HL-60 (cell line): ENCODE measurements at regions not wholly inside any gene's neighbourhood (a gene's known extent, or its start where the extent isn't known, plus 50 kb on each side); places are given as distances from the start of the nearest gene placed in this dataset.
"Not testable (repeated sequence)": the region's sequence is repeated elsewhere in the genome, so short reads cannot be mapped to it uniquely, and the experiment has no call there.

Experiments used
- DNase-seq, 2 experiments: peaks; one replicate each; pipeline ENCODE4 v3.0.0-alpha.2; 2010 to 2020; ENCODE audit warnings: low read depth in 1 of 2, low spot score in 1 of 2
- H3K27ac ChIP-seq: fragments of 250-450 bp; sonication (Bioruptor Pico); replicated peaks from 2 replicates; pipeline ENCODE4 v1.5.1; 2020; ENCODE audit warnings: mild to moderate bottlenecking, moderate library complexity
- H3K27me3 ChIP-seq: fragments of 250-450 bp; sonication (Bioruptor Pico); 2 replicates; pipeline ENCODE4 v1.5.1; 2021; ENCODE audit warnings: mild to moderate bottlenecking, moderate library complexity; ENCODE audit not compliant: insufficient read depth, poor library complexity, severe bottlenecking
- H3K4me3 ChIP-seq: replicated peaks from 2 replicates; pipeline ENCODE4 v1.5.1; 2011; ENCODE audit warnings: mild to moderate bottlenecking, control low read depth, low read length; ENCODE audit not compliant: insufficient read depth
- CTCF ChIP-seq: IDR thresholded peaks from one replicate; pipeline ENCODE4 v1.5.1; 2011; ENCODE audit warnings: low read length, control low read depth, inconsistent platforms; ENCODE audit not compliant: insufficient read depth
- GABPA ChIP-seq: IDR thresholded peaks from 2 replicates; pipeline ENCODE4 v1.6.1; 2012; ENCODE audit warnings: low read depth
- POLR2AphosphoS5 ChIP-seq: IDR thresholded peaks from 2 replicates; pipeline ENCODE4 v1.6.1; 2012; ENCODE audit warnings: low read depth
- SPI1 ChIP-seq: IDR thresholded peaks from 2 replicates; pipeline ENCODE4 v1.6.1; 2012; ENCODE audit warnings: low read depth, mild to moderate bottlenecking, borderline replicate concordance
- TF ChIP-seq, protein P1 (sequence below): IDR thresholded peaks from 2 replicates; pipeline ENCODE4 v1.6.1; 2012; ENCODE audit warnings: low read depth; ENCODE audit not compliant: insufficient replicate concordance

- DNase-seq = no peak
- H3K4me3 ChIP-seq = no peak overlapping the region
- TF ChIP-seq POLR2AphosphoS5 (no peak), SPI1 (no peak), GABPA (no peak), CTCF (no peak)
- TF ChIP-seq, protein P1, sequence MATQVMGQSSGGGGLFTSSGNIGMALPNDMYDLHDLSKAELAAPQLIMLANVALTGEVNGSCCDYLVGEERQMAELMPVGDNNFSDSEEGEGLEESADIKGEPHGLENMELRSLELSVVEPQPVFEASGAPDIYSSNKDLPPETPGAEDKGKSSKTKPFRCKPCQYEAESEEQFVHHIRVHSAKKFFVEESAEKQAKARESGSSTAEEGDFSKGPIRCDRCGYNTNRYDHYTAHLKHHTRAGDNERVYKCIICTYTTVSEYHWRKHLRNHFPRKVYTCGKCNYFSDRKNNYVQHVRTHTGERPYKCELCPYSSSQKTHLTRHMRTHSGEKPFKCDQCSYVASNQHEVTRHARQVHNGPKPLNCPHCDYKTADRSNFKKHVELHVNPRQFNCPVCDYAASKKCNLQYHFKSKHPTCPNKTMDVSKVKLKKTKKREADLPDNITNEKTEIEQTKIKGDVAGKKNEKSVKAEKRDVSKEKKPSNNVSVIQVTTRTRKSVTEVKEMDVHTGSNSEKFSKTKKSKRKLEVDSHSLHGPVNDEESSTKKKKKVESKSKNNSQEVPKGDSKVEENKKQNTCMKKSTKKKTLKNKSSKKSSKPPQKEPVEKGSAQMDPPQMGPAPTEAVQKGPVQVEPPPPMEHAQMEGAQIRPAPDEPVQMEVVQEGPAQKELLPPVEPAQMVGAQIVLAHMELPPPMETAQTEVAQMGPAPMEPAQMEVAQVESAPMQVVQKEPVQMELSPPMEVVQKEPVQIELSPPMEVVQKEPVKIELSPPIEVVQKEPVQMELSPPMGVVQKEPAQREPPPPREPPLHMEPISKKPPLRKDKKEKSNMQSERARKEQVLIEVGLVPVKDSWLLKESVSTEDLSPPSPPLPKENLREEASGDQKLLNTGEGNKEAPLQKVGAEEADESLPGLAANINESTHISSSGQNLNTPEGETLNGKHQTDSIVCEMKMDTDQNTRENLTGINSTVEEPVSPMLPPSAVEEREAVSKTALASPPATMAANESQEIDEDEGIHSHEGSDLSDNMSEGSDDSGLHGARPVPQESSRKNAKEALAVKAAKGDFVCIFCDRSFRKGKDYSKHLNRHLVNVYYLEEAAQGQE = no peak
- no peak overlapping the region for H3K27ac ChIP-seq
- no peaks in the 10 kb centered on the region for H3K27me3 ChIP-seq
Measured at GRCh38 chr10:46098386-46098785, 52.3 kb upstream of the MSMB start.

DNA sequence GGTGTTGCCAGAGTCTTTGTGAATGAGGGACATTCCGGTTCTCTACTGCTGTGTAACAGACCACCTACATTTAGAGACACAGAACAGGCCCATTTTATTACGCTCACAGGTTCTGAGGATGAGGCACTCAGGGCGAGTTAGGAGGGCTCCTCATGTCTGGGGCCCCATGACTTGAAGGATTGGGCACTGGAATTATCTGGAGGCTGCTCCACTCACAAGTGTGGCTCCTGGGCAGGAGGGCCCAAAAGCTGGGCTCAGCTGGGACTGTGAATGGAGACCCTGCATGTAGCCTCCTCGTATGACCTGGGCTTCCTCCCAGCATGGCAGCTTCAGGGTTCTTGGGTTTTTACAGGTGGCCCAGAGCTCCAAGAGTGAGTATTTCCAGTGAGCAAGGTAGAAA, 52.9 kb upstream of the MSMB start:
- H3K4me3 ChIP-seq, H3K27ac ChIP-seq, DNase-seq, H3K27me3 ChIP-seq: not testable (repeated sequence)

DNA sequence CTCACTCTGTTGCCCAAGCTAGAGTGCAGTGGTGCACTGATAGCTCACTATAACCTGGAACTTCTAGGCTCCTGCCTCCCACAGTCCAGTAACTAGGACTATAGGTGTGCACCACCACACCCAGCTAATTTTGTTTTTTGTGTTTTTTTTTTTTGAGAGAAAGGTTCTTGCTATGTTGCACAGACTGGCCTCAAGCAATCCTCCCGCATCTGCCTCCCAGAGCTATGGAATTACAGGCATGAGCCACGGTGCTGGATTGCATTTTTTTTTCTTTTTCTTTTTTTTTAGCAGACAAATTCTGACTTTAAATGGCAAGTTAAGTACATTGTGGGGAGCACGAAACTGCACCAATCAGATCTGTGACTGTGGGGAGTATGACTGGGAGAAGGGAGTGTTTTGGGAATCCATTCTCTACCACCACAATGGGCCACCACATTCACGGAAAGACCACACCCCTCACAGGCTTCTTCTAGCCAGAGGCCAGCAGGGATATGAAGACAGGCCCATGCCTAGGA, 58.1 kb upstream of the MSMB start:
- DNase-seq = no peak
- TF ChIP-seq, protein P1 = no peak

GRCh38 chr10:46105416-46105815, 59.3 kb upstream of the MSMB start:
- peak overlapping the region; percentile 25; the same call in 1 of the 2 replicates for H3K27ac ChIP-seq
- H3K4me3 ChIP-seq, H3K27me3 ChIP-seq, DNase-seq: not testable (repeated sequence)

More for the DNA sequence above, 58.1 kb upstream of the MSMB start:
- no peak overlapping the region for H3K27ac ChIP-seq
- H3K4me3 ChIP-seq = no peak overlapping the region
- H3K27me3 ChIP-seq = no peaks in the 10 kb centered on the region

GRCh38 chr10:46105856-46106409, 59.9 kb upstream of the MSMB start:
- DNase-seq, H3K27me3 ChIP-seq: not testable (repeated sequence)
- Histone ChIP-seq H3K4me3 (peak overlapping the region; percentile 64), H3K27ac (peak overlapping the region; percentile 52)
- TF ChIP-seq POLR2AphosphoS5 = peak; percentile 48; the same call in 1 of the 2 replicates

DNA sequence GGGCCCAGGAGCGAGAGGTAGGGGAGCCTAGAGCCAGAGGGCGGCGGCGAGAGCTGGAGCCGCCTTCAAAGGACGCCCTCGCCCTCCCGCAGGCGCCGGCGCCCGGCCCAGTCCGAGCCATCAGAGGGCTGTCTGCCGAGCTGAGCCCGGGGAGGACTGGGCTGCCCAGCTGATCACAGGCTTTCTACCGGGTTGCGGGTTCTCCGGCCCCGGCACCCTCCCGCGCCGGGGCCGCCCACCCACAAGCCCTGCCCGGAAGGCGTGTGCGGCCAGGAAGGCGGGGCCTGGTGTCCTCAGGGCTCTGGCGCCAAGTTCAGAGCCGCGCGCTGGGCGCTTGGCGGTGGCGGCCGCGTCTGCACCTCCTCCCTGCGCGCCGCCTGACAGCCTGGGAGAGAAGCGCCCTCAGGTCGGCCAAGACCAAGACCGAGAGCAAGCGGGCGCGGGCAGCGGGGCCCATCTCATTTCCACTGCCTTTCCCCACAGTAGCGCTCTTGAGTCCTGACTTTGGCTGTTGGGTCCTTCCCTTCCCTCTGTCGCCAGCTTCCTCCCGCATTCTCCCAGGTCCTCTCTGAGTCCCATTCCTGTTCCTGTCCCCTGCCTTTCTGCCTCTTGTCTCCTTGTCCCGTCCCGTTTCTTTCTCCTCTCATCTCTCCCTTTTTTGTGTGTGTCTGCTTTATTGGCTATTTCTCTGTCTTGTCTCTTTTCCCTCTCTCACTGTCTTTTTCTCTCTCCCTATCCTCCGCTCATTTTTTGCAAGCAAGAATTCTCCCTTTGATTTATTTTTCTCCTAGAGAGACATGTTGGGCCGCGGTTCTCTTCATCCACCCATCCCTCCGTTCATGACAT, 60.6 kb upstream of the MSMB start:
- Histone ChIP-seq H3K27ac (peak overlapping the region; percentile 73), H3K4me3 (peak overlapping the region; percentile 64), H3K27me3 (no peaks in the 10 kb centered on the region)
- no peak for TF ChIP-seq SPI1
- TF ChIP-seq POLR2AphosphoS5 = peak; percentile 70; the same call in 1 of the 2 replicates
- no peak for TF ChIP-seq GABPA
- TF ChIP-seq, protein P1 = peak; percentile 26
- TF ChIP-seq CTCF = no peak
- peak; percentile 46 to 70 for DNase-seq

DNA sequence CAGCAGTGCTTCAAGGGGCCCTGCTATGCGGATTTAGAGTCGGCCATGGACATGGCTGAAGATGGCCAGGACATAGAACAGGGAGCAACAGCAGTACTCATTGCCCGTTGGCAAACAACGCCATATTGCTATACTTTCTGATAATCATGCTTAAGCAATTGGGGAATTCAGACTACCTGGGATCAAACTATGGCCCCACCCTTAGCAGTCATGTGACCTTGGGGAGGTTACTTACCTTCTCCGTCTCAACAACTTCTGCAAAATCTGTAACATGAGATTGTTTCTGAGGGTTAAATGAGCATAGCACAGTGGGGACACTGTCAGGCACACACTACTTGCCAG, 62.1 kb upstream of the MSMB start:
- H3K27me3 ChIP-seq, H3K4me3 ChIP-seq, DNase-seq: not testable (repeated sequence)
- peak overlapping the region; percentile 73 for H3K27ac ChIP-seq
